GM12878 (cell line): ENCODE measurements at regions not wholly inside any gene's neighbourhood (a gene's known extent, or its start where the extent isn't known, plus 50 kb on each side); places are given as distances from the start of the nearest gene placed in this dataset.

ENCODE experiments used
- ATAC-seq: fragments of 200-7000 bp; cut with Tn5 transposase; 3 replicates; pipeline ENCODE4 v1.9.1; 2020; ENCODE audit warnings: mild to moderate bottlenecking, moderate library complexity
- BruUV-seq: library from RNA; stranded (reverse); fragments of 400-500 nt; replicated peaks from 2 replicates; lab custom pipeline; 2021; lab: Mats Ljungman, UMichigan
- CTCF ChIA-PET: fragments of 300-600 bp; sonication (Branson Sonifier 250); formaldehyde crosslinking; extraction: SDS; loops from one replicate; lab custom pipeline; 2021; ENCODE audit warnings: inconsistent platforms; lab: Yijun Ruan, JAX
- POLR2A ChIA-PET: fragments of 350-600 bp; formaldehyde crosslinking; extraction: SDS; loops from one replicate; lab custom pipeline; 2021; ENCODE audit warnings: inconsistent platforms; lab: Charles Lee
- RAD21 ChIA-PET: fragments of 300-600 bp; sonication (Branson Sonifier 250); formaldehyde crosslinking; loops from one replicate; lab custom pipeline; 2023; ENCODE audit warnings: antibody characterized with exemption; ENCODE audit not compliant: unreplicated experiment; lab: Charles Lee
- SMC1A ChIA-PET: fragments of 300-600 bp; sonication (Branson Sonifier 250); formaldehyde crosslinking; loops from one replicate; lab custom pipeline; 2023; ENCODE audit not compliant: unreplicated experiment, uncharacterized antibody; lab: Charles Lee
- DNase-seq: peaks from one replicate; pipeline ENCODE4 v3.0.0-alpha.2; 2011; ENCODE audit warnings: low read depth, low spot score
- FAIRE-seq: peaks from 3 replicates; lab custom pipeline; 2011; peaks lifted over from hg19 to GRCh38; lab: Jason Lieb, UNC
- H2AFZ ChIP-seq: 2 replicates; pipeline ENCODE4 v1.6.0; 2011; ENCODE audit warnings: low read depth, low read length, control low read depth; ENCODE audit not compliant: control insufficient read depth
- H3K27ac ChIP-seq: 2 replicates; pipeline ENCODE4 v1.5.1; 2011; ENCODE audit warnings: control low read depth; ENCODE audit not compliant: control insufficient read depth, insufficient read depth
- H3K27me3 ChIP-seq, 2 experiments: replicated peaks in 1 of 2; 2 replicates each; pipeline versions ENCODE4 v1.6.0 to v1.6.1; 2011; ENCODE audit warnings: low read length in 1 of 2; ENCODE audit not compliant: control insufficient read depth in 2 of 2, insufficient read depth in 2 of 2
- H3K36me3 ChIP-seq, 2 experiments: 2 replicates each; pipeline ENCODE4 v1.5.1; 2011; ENCODE audit warnings: low read length in 1 of 2; ENCODE audit not compliant: control insufficient read depth in 2 of 2, insufficient read depth in 2 of 2
- H3K4me1 ChIP-seq: 2 replicates; pipeline ENCODE4 v1.6.1; 2011; ENCODE audit warnings: mild to moderate bottlenecking, low read length, moderate library complexity, mixed read lengths; ENCODE audit not compliant: control insufficient read depth, insufficient read depth
- H3K4me2 ChIP-seq: 2 replicates; pipeline ENCODE4 v1.6.0; 2011; ENCODE audit warnings: control low read depth; ENCODE audit not compliant: control insufficient read depth, insufficient read depth
- H3K4me3 ChIP-seq: fragments of 200-600 bp; sonication (generic); 2 replicates; pipeline ENCODE4 v1.5.1; 2016
- H3K79me2 ChIP-seq: 2 replicates; pipeline ENCODE4 v1.6.0; 2011; ENCODE audit warnings: low read length; ENCODE audit not compliant: control insufficient read depth, insufficient read depth
- H3K9ac ChIP-seq: 2 replicates; pipeline ENCODE4 v1.8.0; 2011; ENCODE audit warnings: low read length, control low read depth, mixed read lengths; ENCODE audit not compliant: control insufficient read depth, insufficient read depth
- H3K9me3 ChIP-seq: replicated peaks from 3 replicates; pipeline ENCODE4 v1.5.1; 2011; ENCODE audit warnings: mild to moderate bottlenecking, low read length; ENCODE audit not compliant: control insufficient read depth, insufficient read depth
- H4K20me1 ChIP-seq: 2 replicates; pipeline ENCODE4 v1.6.0; 2011; ENCODE audit not compliant: control insufficient read depth, insufficient read depth
- BCL11A ChIP-seq: IDR thresholded peaks from 2 replicates; pipeline ENCODE4 v1.6.1; 2011; ENCODE audit warnings: low read depth, low read length
- CHD4 ChIP-seq: fragments of 200-600 bp; sonication (generic); IDR thresholded peaks from 2 replicates; pipeline ENCODE4 v1.6.1; 2016; ENCODE audit warnings: mild to moderate bottlenecking
- CUX1 ChIP-seq: IDR thresholded peaks from 2 replicates; pipeline ENCODE4 v1.6.1; 2012; ENCODE audit warnings: improper control_type of control experiment, low read depth, low read length; ENCODE audit not compliant: insufficient replicate concordance
- ELK1 ChIP-seq: IDR thresholded peaks from 2 replicates; pipeline ENCODE4 v1.6.1; 2012; ENCODE audit warnings: low read depth, low read length, improper control_type of control experiment
- ETV6 ChIP-seq, 2 experiments: fragments of 450-650 bp in 1 of 2; IDR thresholded peaks in 1 of 2; conservative IDR thresholded peaks in 1 of 2; 2 replicates each; pipeline ENCODE4 v1.6.1; 2014; ENCODE audit warnings: antibody characterized with exemption in 1 of 2, borderline replicate concordance in 1 of 2, low read depth in 1 of 2, mild to moderate bottlenecking in 1 of 2, moderate library complexity in 1 of 2
- PRDM15 ChIP-seq: fragments of 450-650 bp; formaldehyde crosslinking; IDR thresholded peaks from 2 replicates; pipeline ENCODE4 v1.4.0; 2020; ENCODE audit warnings: mild to moderate bottlenecking, moderate library complexity
- SPI1 ChIP-seq: IDR thresholded peaks from 2 replicates; pipeline ENCODE4 v1.6.1; 2011; ENCODE audit warnings: low read depth, mild to moderate bottlenecking, low read length, moderate library complexity, borderline replicate concordance; ENCODE audit not compliant: insufficient read depth
- ZBED1 ChIP-seq: IDR thresholded peaks from 2 replicates; pipeline ENCODE4 v1.6.1; 2016; ENCODE audit warnings: borderline replicate concordance
- ZNF384 ChIP-seq: IDR thresholded peaks from 2 replicates; pipeline ENCODE4 v1.6.1; 2012; ENCODE audit warnings: low read depth, mild to moderate bottlenecking, low read length, improper control_type of control experiment, borderline replicate concordance
- WGBS: methylation state at CpG from one replicate; pipeline ENCODE4 v1.1.6; 2016; ENCODE audit warnings: low lambda C conversion rate; ENCODE audit not compliant: insufficient replicate concordance, insufficient coverage; ENCODE audit errors: missing lambda C conversion rate; 5-methylcytosine and 5-hydroxymethylcytosine counted together
- in situ Hi-C: fragments of 300-500 bp; cut with MboI; formaldehyde crosslinking; loops from 9 replicates; pipeline ENCODE4 v1.14.3; 2018; ENCODE audit warnings: mixed read lengths
- intact Hi-C: fragments of 100-400 bp; cut with micrococcal nuclease; formaldehyde crosslinking; loops from one replicate; pipeline ENCODE4 v1.14.2; 2022; ENCODE audit not compliant: unreplicated experiment

DNA sequence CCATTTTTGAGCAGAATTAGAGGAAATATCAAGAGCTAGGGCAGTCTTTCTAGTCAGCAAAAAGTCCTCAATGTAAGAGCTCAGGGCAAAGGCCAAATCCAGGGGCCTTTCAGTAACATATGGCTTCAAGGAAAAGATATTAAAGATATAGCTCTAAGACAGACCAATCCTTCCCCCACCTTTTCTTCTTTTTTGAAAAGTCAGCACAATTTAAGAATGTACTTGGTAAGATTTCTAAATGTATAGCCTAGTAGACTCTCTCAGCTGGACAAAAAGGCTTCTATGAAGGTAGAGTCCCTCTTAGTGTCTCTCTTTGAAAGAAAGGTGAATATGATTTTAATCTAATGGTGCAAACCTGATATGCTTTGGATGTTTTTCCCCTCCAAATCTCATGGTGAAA is 515.7 kb downstream of the VRK1 start (continued):
- TF ChIP-seq ZNF384: no peak
- TF ChIP-seq ETV6 (conservative IDR thresholded peaks at IDR 0.05 in 1 of 2, IDR thresholded peaks at IDR 0.05 in 1 of 2; ENCODE audit: borderline replicate concordance in 1 of 2, low read depth in 1 of 2): no peak
- no peak for TF ChIP-seq SPI1
- no peak for TF ChIP-seq BCL11A
- no peak for TF ChIP-seq PRDM15 (CRISPR knock-in tag)

GRCh38 chr14:97315790-97316189 is 518.6 kb downstream of the VRK1 start:
- no peaks in the 10 kb centered on the region for H3K36me3 ChIP-seq
- no peaks in the 10 kb centered on the region for H3K79me2 ChIP-seq
- ChIA-PET SMC1A (interaction anchor here (0.5 to 8.7 kb wide), 4 partner anchors 13 to 205 kb away, joined by 3 to 133 read pairs (median 14); no protein-coding TSS in a partner anchor), CTCF (interaction anchor here (2.0 kb wide), 1 partner anchor 9 kb away, joined by 6 read pairs; no protein-coding TSS in a partner anchor), POLR2A (interaction anchor here (0.6 to 1.9 kb wide), 2 partner anchors 9 to 40 kb away, joined by 4 to 7 read pairs; no protein-coding TSS in a partner anchor), RAD21 (interaction anchor here (1.3 to 7.6 kb wide), 3 partner anchors 10 to 16 kb away, joined by 4 to 45 read pairs (median 5); no protein-coding TSS in a partner anchor)
- H3K4me3 ChIP-seq: no peak overlapping the region
- DNase-seq (no peak), FAIRE-seq (peak; percentile 27), ATAC-seq (no peak)
- H3K9ac ChIP-seq: no peak overlapping the region
- in situ Hi-C loops (no loop called here), intact Hi-C loops (no loop called here)
- no peaks in the 10 kb centered on the region for H4K20me1 ChIP-seq
- no TSS peak for BruUV-seq
- H3K4me1 ChIP-seq: peaks cover 8% of the 10 kb centered on the region
- H3K27ac ChIP-seq: no peak overlapping the region
- H3K4me2 ChIP-seq: no peak overlapping the region
- H3K27me3 ChIP-seq: no peaks in the 10 kb centered on the region
- H2AFZ ChIP-seq: no peak overlapping the region
- WGBS: 20% methylated on average over 5 of the region's 5 CpGs
- peaks cover 2% of the 10 kb centered on the region; the same call in 2 of the 3 replicates for H3K9me3 ChIP-seq
- TF ChIP-seq ETV6 (conservative IDR thresholded peaks at IDR 0.05 in 1 of 2, IDR thresholded peaks at IDR 0.05 in 1 of 2; ENCODE audit: borderline replicate concordance in 1 of 2, low read depth in 1 of 2) (peak in 1 of 2 experiments; percentile 66; a peak in 1 of 4 replicates), ELK1 (no peak), CUX1 (no peak), CHD4 (no peak), ZBED1 (peak; percentile 74)
